ENCODE measurements at regions not wholly inside any gene's neighbourhood (a gene's known extent, or its start where the extent isn't known, plus 50 kb on each side); places are given as distances from the start of the nearest gene placed in this dataset.
"Not testable (repeated sequence)": the region's sequence is repeated elsewhere in the genome, so short reads cannot be mapped to it uniquely, and the experiment has no call there.

DNA sequence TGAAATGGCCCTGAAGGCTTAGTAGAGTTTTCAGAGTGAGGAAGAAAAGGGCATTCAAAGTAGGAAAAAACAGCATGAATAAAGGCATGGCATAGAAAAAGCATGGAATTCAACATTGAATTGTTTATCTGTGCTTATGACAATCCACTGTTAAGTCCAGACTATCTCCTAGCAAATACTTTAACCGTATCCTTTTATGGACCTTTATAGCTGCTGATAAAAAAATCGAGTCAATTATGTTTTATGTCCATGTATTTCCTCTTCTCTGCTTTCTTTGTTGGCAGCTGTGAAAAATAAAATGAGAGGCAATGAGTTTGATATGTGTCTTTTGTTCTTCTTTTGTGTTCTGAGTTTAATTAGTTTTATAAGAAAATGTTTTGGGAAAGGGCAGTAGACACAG lies 70.4 kb downstream of the TDRD15 start:
- Histone ChIP-seq H3K9me3 (no peaks in the 10 kb centered on the region), H3K27ac (no peak overlapping the region), H3K4me1 (replicated peaks) (no peaks in the 10 kb centered on the region), H3K36me3 (no peaks in the 10 kb centered on the region), H3K4me3 (no peak overlapping the region), H3K27me3 (replicated peaks; ENCODE audit: insufficient read depth) (no peaks in the 10 kb centered on the region)
- no peak for DNase-seq (ENCODE audit: low spot score)
- TF ChIP-seq, protein P1, sequence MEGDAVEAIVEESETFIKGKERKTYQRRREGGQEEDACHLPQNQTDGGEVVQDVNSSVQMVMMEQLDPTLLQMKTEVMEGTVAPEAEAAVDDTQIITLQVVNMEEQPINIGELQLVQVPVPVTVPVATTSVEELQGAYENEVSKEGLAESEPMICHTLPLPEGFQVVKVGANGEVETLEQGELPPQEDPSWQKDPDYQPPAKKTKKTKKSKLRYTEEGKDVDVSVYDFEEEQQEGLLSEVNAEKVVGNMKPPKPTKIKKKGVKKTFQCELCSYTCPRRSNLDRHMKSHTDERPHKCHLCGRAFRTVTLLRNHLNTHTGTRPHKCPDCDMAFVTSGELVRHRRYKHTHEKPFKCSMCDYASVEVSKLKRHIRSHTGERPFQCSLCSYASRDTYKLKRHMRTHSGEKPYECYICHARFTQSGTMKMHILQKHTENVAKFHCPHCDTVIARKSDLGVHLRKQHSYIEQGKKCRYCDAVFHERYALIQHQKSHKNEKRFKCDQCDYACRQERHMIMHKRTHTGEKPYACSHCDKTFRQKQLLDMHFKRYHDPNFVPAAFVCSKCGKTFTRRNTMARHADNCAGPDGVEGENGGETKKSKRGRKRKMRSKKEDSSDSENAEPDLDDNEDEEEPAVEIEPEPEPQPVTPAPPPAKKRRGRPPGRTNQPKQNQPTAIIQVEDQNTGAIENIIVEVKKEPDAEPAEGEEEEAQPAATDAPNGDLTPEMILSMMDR (IDR thresholded peaks at IDR 0.05): no peak
- TF ChIP-seq POLR2AphosphoS5 (IDR thresholded peaks at IDR 0.05): no peak
- no peak for TF ChIP-seq POLR2A (IDR thresholded peaks at IDR 0.05)
- WGBS: 24% methylated on average over 2 of the region's 2 CpGs
- intact Hi-C loops (cut with DNase I): no loop called here

DNA sequence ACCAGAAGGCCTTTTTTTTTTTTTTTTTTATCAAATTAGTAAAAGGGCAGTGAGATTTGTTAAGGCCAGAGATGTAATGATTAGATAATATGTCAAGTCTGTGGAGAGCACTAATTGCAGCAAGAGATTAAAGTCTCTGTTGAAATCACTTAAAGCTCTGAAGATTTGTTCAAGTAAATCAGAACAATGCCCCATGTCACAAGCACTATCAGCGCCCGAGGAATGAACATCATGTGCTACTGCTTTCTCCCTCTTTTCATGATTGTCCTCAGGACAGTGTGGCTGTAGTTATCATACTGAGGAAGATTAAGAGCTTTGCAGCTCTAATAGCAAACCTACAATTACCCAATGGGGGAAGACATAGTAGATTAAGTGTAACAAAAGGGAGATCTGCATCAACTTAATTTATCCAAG lies 71.1 kb downstream of the TDRD15 start:
- Histone ChIP-seq H3K27ac (no peak overlapping the region), H3K36me3 (no peaks in the 10 kb centered on the region), H3K9me3 (no peaks in the 10 kb centered on the region), H3K27me3 (replicated peaks; ENCODE audit: insufficient read depth) (no peaks in the 10 kb centered on the region), H3K4me1 (replicated peaks) (no peaks in the 10 kb centered on the region), H3K4me3 (no peak overlapping the region)
- DNase-seq (ENCODE audit: low spot score): no peak
- TF ChIP-seq POLR2A (IDR thresholded peaks at IDR 0.05) (no peak), POLR2AphosphoS5 (IDR thresholded peaks at IDR 0.05) (no peak)
- TF ChIP-seq, protein P1 (IDR thresholded peaks at IDR 0.05): no peak
- intact Hi-C loops (cut with DNase I): no loop called here
- 93% methylated on average over 2 of the region's 2 CpGs for WGBS

DNA sequence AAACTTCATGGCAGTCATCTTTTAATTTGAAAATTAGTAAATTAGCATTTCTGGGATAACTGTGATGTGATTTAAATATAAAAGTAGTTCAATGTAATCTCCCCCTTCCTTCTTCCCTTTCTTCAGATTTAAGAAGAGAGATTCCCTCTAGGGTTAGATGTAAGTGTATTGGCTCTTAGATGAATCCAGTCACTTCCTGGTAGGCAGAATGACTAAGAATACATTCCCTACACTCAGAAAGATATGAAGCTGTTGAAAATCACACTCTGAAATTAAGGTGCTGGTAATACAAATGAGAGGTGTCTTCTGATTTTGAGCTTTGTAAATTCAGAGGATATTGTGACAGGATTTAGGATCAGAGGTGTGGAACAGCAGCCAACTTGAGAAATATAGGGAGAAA lies 71.6 kb downstream of the TDRD15 start:
- H3K27me3 ChIP-seq (replicated peaks; ENCODE audit: insufficient read depth): no peaks in the 10 kb centered on the region
- DNase-seq (ENCODE audit: low spot score): no peak
- no peaks in the 10 kb centered on the region for H3K36me3 ChIP-seq
- no peaks in the 10 kb centered on the region for H3K9me3 ChIP-seq
- no peaks in the 10 kb centered on the region for H3K4me1 ChIP-seq (replicated peaks)
- no peak overlapping the region for H3K27ac ChIP-seq
- intact Hi-C loops (cut with DNase I): no loop called here
- H3K4me3 ChIP-seq: no peak overlapping the region
- TF ChIP-seq POLR2AphosphoS5 (IDR thresholded peaks at IDR 0.05): no peak
- TF ChIP-seq POLR2A (IDR thresholded peaks at IDR 0.05): no peak
- TF ChIP-seq, protein P1 (IDR thresholded peaks at IDR 0.05): no peak

DNA sequence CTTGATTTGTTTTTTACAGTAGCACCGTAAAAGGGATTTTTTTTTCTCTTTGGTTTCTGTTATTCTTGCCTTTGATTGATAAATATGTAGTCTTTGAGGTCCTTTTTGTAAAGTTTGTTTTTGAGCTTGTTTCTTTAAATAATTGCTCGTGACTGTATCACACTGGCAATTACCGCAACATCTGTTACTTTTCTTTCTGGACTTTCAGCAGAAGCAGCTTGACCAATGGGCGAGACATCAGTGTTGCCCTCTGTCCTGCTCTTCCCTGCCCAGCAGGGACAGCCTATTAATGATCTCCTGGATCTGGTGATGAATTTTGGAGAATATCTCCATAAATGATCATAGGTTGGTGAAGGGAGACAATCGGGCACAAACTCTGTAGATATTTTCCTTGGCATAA lies 74.9 kb downstream of the TDRD15 start:
- no peaks in the 10 kb centered on the region for H3K36me3 ChIP-seq
- H3K27ac ChIP-seq: no peak overlapping the region
- TF ChIP-seq POLR2A (IDR thresholded peaks at IDR 0.05) (no peak), POLR2AphosphoS5 (IDR thresholded peaks at IDR 0.05) (no peak)
- TF ChIP-seq, protein P1 (IDR thresholded peaks at IDR 0.05): no peak
- intact Hi-C loops (cut with DNase I): no loop called here
- H3K27me3 ChIP-seq (replicated peaks; ENCODE audit: insufficient read depth): no peaks in the 10 kb centered on the region
- WGBS: 86% methylated on average over 5 of the region's 5 CpGs
- no peaks in the 10 kb centered on the region for H3K4me1 ChIP-seq (replicated peaks)
- no peak for DNase-seq (ENCODE audit: low spot score)
- no peak overlapping the region for H3K4me3 ChIP-seq
- no peaks in the 10 kb centered on the region for H3K9me3 ChIP-seq

DNA sequence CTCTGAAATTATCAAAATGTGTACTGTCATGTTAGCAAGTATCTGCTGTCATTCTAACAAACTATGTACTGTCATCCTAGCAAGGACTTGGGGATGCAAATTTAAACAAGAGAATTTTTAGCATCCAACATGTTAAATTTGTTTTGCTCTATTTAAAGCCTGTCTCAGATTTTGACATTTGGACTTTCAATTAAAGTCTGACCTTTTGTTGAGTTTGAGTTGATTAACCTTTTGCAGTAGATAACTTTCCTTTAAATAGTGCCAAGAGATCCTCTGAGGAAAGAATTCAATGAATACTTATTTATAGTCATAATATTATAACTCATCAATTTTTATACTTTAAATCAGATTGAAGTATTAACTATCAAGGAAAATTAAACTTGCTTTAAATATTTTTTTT lies 80.2 kb downstream of the TDRD15 start:
- Histone ChIP-seq H3K27ac (no peak overlapping the region), H3K9me3 (no peaks in the 10 kb centered on the region), H3K27me3 (replicated peaks; ENCODE audit: insufficient read depth) (no peaks in the 10 kb centered on the region), H3K4me3 (no peak overlapping the region), H3K4me1 (replicated peaks) (no peaks in the 10 kb centered on the region), H3K36me3 (no peaks in the 10 kb centered on the region)
- intact Hi-C loops (cut with DNase I): no loop called here
- TF ChIP-seq, protein P1 (IDR thresholded peaks at IDR 0.05): no peak
- TF ChIP-seq POLR2AphosphoS5 (IDR thresholded peaks at IDR 0.05): no peak
- TF ChIP-seq POLR2A (IDR thresholded peaks at IDR 0.05): no peak
- DNase-seq (ENCODE audit: low spot score): no peak

DNA sequence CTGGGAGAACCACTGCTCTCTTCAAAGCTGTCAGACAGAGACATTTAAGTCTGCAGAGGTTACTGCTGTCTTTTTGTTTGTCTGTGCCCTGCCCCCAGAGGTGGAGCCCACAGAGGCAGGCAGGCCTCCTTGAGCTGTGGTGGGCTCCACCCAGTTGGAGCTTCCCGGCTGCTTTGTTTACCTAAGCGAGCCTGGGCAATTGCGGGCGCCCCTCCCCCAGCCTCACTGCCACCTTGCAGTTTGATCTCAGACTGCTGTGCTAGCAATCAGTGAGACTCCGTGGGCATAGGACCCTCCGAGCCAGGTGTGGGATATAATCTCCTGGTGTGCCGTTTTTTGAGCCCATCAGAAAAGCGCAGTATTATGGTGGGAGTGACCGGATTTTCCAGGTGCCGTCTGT lies 90.3 kb downstream of the TDRD15 start:
- H3K27ac ChIP-seq; H3K9me3 ChIP-seq; H3K4me3 ChIP-seq; H3K36me3 ChIP-seq; H3K4me1 ChIP-seq (replicated peaks); H3K27me3 ChIP-seq (replicated peaks; ENCODE audit: insufficient read depth); intact Hi-C loops (cut with DNase I); DNase-seq (ENCODE audit: low spot score): not testable (repeated sequence)
- 68% methylated on average over 10 of the region's 10 CpGs for WGBS
